ENCODE measurements at regions not wholly inside any gene's neighbourhood (a gene's known extent, or its start where the extent isn't known, plus 50 kb on each side); places are given as distances from the start of the nearest gene placed in this dataset.

DNA sequence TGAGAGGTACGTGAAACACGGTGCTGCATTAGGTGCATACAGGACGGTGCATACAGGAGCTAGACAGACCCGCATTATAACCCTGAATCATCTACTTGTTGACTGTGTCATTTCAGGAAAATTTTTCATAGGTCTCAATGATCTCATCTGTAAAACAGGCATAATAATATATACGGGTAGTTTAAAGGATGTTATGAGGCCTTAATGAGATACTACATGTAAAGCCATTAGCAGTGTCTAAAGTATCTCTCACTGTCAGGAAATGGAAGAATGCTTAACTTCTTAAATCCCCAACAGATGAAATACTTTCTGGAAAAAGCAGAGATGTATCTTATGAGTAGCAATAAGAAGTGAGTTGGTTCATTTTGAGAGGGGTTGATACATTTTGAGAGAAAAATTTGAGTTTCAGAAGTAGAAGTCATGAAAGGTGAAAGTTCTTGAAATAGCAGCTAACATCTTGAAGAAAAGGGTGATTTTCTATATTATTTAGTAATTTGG, 669.6 kb downstream of the PTPRC start:
- no peak for DNase-seq
- in situ Hi-C loops (cut with MboI; ENCODE audit: low sequenced_read_pairs in 4 of 4): no loop called here

DNA sequence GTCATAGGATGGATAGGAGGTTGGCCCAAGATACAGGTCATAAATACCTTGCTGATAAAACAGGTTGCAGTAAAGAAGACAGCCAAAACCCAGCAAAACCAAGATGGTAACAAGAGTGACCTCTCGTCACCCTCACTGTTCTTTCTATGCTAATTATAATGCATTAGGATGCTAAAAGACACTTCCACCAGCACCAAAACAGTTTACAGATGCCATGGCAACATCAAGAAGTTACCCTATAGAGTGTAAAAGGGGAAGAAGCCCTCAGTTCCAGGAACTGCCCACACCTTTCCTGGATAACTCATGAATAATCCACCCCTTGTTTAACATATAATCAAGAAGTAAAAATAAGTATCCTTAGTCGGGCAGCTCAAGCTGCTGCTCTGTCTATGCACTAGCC, 671.9 kb downstream of the PTPRC start:
- ATAC-seq: no peak
- intact Hi-C loops (cut with DNase I; ENCODE audit: low total_unique reads): no loop called here

More for the DNA sequence above, 669.6 kb downstream of the PTPRC start:
- H3K4me1 ChIP-seq: no peaks in the 10 kb centered on the region
- no peak for ATAC-seq
- H3K36me3 ChIP-seq: no peaks in the 10 kb centered on the region
- intact Hi-C loops (cut with DNase I; ENCODE audit: low total_unique reads): no loop called here
- H3K27me3 ChIP-seq: no peaks in the 10 kb centered on the region
- no peaks in the 10 kb centered on the region for H3K9me3 ChIP-seq
- no peak for TF ChIP-seq POLR2A (IDR thresholded peaks at IDR 0.05)
- TF ChIP-seq, protein P1, sequence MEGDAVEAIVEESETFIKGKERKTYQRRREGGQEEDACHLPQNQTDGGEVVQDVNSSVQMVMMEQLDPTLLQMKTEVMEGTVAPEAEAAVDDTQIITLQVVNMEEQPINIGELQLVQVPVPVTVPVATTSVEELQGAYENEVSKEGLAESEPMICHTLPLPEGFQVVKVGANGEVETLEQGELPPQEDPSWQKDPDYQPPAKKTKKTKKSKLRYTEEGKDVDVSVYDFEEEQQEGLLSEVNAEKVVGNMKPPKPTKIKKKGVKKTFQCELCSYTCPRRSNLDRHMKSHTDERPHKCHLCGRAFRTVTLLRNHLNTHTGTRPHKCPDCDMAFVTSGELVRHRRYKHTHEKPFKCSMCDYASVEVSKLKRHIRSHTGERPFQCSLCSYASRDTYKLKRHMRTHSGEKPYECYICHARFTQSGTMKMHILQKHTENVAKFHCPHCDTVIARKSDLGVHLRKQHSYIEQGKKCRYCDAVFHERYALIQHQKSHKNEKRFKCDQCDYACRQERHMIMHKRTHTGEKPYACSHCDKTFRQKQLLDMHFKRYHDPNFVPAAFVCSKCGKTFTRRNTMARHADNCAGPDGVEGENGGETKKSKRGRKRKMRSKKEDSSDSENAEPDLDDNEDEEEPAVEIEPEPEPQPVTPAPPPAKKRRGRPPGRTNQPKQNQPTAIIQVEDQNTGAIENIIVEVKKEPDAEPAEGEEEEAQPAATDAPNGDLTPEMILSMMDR (IDR thresholded peaks at IDR 0.05 in 4 of 5, conservative IDR thresholded peaks at IDR 0.05 in 1 of 5): no peak
- H3K27ac ChIP-seq: no peak overlapping the region
- no peak overlapping the region for H3K4me3 ChIP-seq

DNA sequence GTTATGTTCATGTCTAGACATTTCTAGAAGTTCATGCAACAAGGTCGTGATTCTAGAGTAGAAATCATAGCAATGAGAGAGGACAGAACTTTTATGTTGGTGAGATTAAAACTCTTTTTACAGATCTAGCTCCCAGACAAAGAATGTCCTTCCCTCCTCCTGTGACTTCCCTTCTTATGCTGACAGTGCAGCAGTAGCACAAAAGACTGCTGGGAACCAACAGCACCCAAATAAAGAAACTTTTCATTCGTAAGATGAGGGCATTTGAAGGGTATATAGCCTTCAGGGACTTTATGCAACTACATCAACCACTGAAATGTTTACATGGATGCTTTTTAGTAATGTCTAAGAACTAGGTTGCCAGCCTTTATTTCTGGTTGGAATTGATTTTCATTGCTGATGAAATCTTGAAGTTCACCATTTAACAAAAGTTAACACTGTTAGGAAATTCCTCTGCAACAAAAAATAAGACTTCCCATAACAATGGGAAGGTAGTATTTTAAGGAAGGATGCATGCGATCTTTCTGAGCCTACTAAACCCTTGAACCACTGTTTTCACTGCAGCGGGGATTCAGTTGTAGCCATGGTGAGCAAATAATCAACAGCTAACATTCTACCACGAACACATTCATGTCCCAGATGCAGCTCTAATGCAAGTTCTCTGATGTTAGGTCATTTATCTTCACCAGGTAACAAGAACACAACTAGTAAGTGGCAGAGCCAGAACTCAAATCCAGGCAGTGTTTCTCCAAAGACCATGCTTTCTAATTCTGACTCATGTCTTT, 672.8 kb downstream of the PTPRC start:
- no peak for ATAC-seq
- H3K36me3 ChIP-seq: no peaks in the 10 kb centered on the region
- no peak overlapping the region for H3K4me3 ChIP-seq
- TF ChIP-seq POLR2A (IDR thresholded peaks at IDR 0.05): no peak
- TF ChIP-seq, protein P1 (IDR thresholded peaks at IDR 0.05 in 4 of 5, conservative IDR thresholded peaks at IDR 0.05 in 1 of 5): no peak
- in situ Hi-C loops (cut with MboI; ENCODE audit: low sequenced_read_pairs in 4 of 4) (no loop called here), intact Hi-C loops (cut with DNase I; ENCODE audit: low total_unique reads) (no loop called here)
- no peak for DNase-seq
- no peaks in the 10 kb centered on the region for H3K4me1 ChIP-seq
- H3K27ac ChIP-seq: no peak overlapping the region
- no peaks in the 10 kb centered on the region for H3K9me3 ChIP-seq
- no peaks in the 10 kb centered on the region for H3K27me3 ChIP-seq

More for the DNA sequence above, 671.9 kb downstream of the PTPRC start:
- TF ChIP-seq, protein P1 (IDR thresholded peaks at IDR 0.05 in 4 of 5, conservative IDR thresholded peaks at IDR 0.05 in 1 of 5): no peak
- TF ChIP-seq POLR2A (IDR thresholded peaks at IDR 0.05): no peak
- Histone ChIP-seq H3K27me3 (no peaks in the 10 kb centered on the region), H3K36me3 (no peaks in the 10 kb centered on the region), H3K4me1 (no peaks in the 10 kb centered on the region), H3K9me3 (no peaks in the 10 kb centered on the region), H3K27ac (no peak overlapping the region), H3K4me3 (no peak overlapping the region)
- in situ Hi-C loops (cut with MboI; ENCODE audit: low sequenced_read_pairs in 4 of 4): no loop called here
- no peak for DNase-seq

DNA sequence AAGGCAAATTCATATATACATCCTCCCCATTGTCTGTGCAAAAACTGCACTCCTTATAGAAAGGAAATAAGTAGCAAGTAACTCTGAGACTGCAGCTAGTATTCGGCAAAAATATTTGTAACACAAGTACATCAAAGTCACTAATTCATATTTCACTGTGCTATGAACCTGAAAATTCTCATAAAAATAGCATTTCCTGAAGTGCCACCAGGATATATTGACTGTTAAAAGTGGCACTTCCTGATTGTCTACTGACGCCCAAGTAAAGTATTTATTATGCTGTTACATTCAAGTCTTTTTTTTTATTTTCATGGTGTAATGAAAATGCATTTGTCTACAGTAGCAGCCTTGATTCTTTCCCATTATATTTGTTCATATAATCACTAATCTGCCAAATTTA, 673.8 kb downstream of the PTPRC start:
- Histone ChIP-seq H3K4me1 (no peaks in the 10 kb centered on the region), H3K27me3 (no peaks in the 10 kb centered on the region), H3K36me3 (no peaks in the 10 kb centered on the region), H3K27ac (no peak overlapping the region), H3K9me3 (no peaks in the 10 kb centered on the region), H3K4me3 (no peak overlapping the region)
- ATAC-seq: no peak
- TF ChIP-seq POLR2A (IDR thresholded peaks at IDR 0.05): no peak
- TF ChIP-seq, protein P1 (IDR thresholded peaks at IDR 0.05 in 4 of 5, conservative IDR thresholded peaks at IDR 0.05 in 1 of 5): no peak
- in situ Hi-C loops (cut with MboI; ENCODE audit: low sequenced_read_pairs in 4 of 4) (no loop called here), intact Hi-C loops (cut with DNase I; ENCODE audit: low total_unique reads) (no loop called here)
- DNase-seq: no peak

Measured in gastrocnemius medialis (tissue), 4 donors.